ENCODE measurements at regions not wholly inside any gene's neighbourhood (a gene's known extent, or its start where the extent isn't known, plus 50 kb on each side); places are given as distances from the start of the nearest gene placed in this dataset.

- H4K20me1 ChIP-seq (replicated peaks; ENCODE audit: control insufficient read depth, insufficient read depth, low read length) = no peaks in the 10 kb centered on the region
- BruUV-seq (replicated peaks) = no TSS peak
- whole genome bisulfite sequencing (ENCODE audit: insufficient coverage, low coverage, missing lambda C conversion rate) = 11% methylated on average over 6 of the region's 6 CpGs
- intact Hi-C loops (cut with micrococcal nuclease) (no loop called here), in situ Hi-C loops (cut with MboI) (no loop called here)
- peaks cover 5 to 7% of the 10 kb centered on the region in 2 experiments; a peak in 4 of 5 replicates for H3K27me3 ChIP-seq (ENCODE audit: control insufficient read depth in 2 of 2, insufficient read depth in 2 of 2, low read length in 2 of 2)
- FAIRE-seq (no peak), DNase-seq (ENCODE audit: extremely low read depth in 1 of 4, low spot score in 3 of 4) (no peak), ATAC-seq (no peak)
- no peak overlapping the region for H3K4me3 ChIP-seq
- no peaks in the 10 kb centered on the region for H3K9me3 ChIP-seq (replicated peaks; ENCODE audit: control insufficient read depth, insufficient read depth, low read depth, low read length)
- H3K4me1 ChIP-seq (replicated peaks in 1 of 2; ENCODE audit: control insufficient read depth in 2 of 2, insufficient read depth in 2 of 2, low read length in 2 of 2) = peaks cover 0 to 5% of the 10 kb centered on the region in 2 experiments; a peak in 1 of 5 replicates
- H3K36me3 ChIP-seq (ENCODE audit: control insufficient read depth, insufficient read depth, low read length) = no peaks in the 10 kb centered on the region
- no peaks in the 10 kb centered on the region for H3K9me1 ChIP-seq (ENCODE audit: control insufficient read depth, insufficient read depth, low read length)
- H3K79me2 ChIP-seq (ENCODE audit: control insufficient read depth, insufficient read depth, low read length) = no peaks in the 10 kb centered on the region
- no peak overlapping the region for H2AFZ ChIP-seq (ENCODE audit: low read depth, low read length)
- TF ChIP-seq CLOCK (CRISPR knock-in tag; IDR thresholded peaks at IDR 0.05; ENCODE audit: borderline replicate concordance) (no peak), MXI1 (IDR thresholded peaks at IDR 0.05; ENCODE audit: low read depth, low read length) (no peak), TAF15 (IDR thresholded peaks at IDR 0.05; ENCODE audit: low read depth, low read length) (no peak), ATF2 (CRISPR knock-in tag; IDR thresholded peaks at IDR 0.05) (no peak), IRF9 (tag; IDR thresholded peaks at IDR 0.05) (no peak), STAT5B (CRISPR knock-in tag; IDR thresholded peaks at IDR 0.05) (no peak), ZNF224 (CRISPR knock-in tag; IDR thresholded peaks at IDR 0.05) (no peak), HINFP (tag; conservative IDR thresholded peaks at IDR 0.05; ENCODE audit: low read depth) (no peak), TAF1 (IDR thresholded peaks at IDR 0.05; ENCODE audit: control insufficient read depth, extremely low read depth, insufficient read depth, low read length, severe bottlenecking) (no peak)
- TF ChIP-seq, protein P1, sequence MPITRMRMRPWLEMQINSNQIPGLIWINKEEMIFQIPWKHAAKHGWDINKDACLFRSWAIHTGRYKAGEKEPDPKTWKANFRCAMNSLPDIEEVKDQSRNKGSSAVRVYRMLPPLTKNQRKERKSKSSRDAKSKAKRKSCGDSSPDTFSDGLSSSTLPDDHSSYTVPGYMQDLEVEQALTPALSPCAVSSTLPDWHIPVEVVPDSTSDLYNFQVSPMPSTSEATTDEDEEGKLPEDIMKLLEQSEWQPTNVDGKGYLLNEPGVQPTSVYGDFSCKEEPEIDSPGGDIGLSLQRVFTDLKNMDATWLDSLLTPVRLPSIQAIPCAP (CRISPR knock-in tag; IDR thresholded peaks at IDR 0.05; ENCODE audit: borderline replicate concordance) = no peak
- no peak overlapping the region for H3K27ac ChIP-seq (ENCODE audit: extremely low read depth, low read depth, low read length)
- H3K4me2 ChIP-seq (ENCODE audit: insufficient read depth, low read length) = no peak overlapping the region
- POLR2A ChIA-PET = no interaction called here
- no peak overlapping the region for H3K9ac ChIP-seq (ENCODE audit: insufficient read depth in 1 of 2, low read depth in 2 of 2, low read length in 2 of 2)
- CTCF ChIA-PET (ENCODE audit: low intra/inter-chr PET ratio) = no interaction called here
These were observed 273.3 kb downstream of the ALDH8A1 start for GRCh38 chr6:134676307-134677281.
